H7 (cell line): ENCODE measurements at regions not wholly inside any gene's neighbourhood (a gene's known extent, or its start where the extent isn't known, plus 50 kb on each side); places are given as distances from the start of the nearest gene placed in this dataset.

Source experiments
- DNase-seq: peaks from one replicate; pipeline ENCODE4 v3.0.0; 2012
- H3K27me3 ChIP-seq: 2 replicates; pipeline ENCODE4 v1.6.0; 2011; ENCODE audit warnings: mild to moderate bottlenecking, low read length; ENCODE audit not compliant: control insufficient read depth, insufficient read depth
- H3K36me3 ChIP-seq: replicated peaks from 2 replicates; pipeline ENCODE4 v1.5.1; 2011; ENCODE audit warnings: low read length; ENCODE audit not compliant: control insufficient read depth, insufficient read depth
- H3K4me3 ChIP-seq: 2 replicates; pipeline ENCODE4 v1.5.1; 2011; ENCODE audit warnings: low read depth, mild to moderate bottlenecking, control low read depth, low read length, moderate library complexity; ENCODE audit not compliant: insufficient read depth

- no peaks in the 10 kb centered on the region for H3K36me3 ChIP-seq
- no peaks in the 10 kb centered on the region for H3K27me3 ChIP-seq
- DNase-seq, result no peak
- no peak overlapping the region for H3K4me3 ChIP-seq
Measured at GRCh38 chr21:23026878-23027277, 2028.7 kb downstream of the NCAM2 start.

GRCh38 chr21:23039846-23040245 is 2041.6 kb downstream of the NCAM2 start:
- no peaks in the 10 kb centered on the region for H3K36me3 ChIP-seq
- no peak for DNase-seq
- no peak overlapping the region for H3K4me3 ChIP-seq
- H3K27me3 ChIP-seq, result no peaks in the 10 kb centered on the region

- no peak for DNase-seq
- H3K36me3 ChIP-seq, result no peaks in the 10 kb centered on the region
- no peak overlapping the region for H3K4me3 ChIP-seq
- no peaks in the 10 kb centered on the region for H3K27me3 ChIP-seq
Measured at GRCh38 chr21:23045955-23046354, 2047.7 kb downstream of the NCAM2 start.

- no peaks in the 10 kb centered on the region for H3K36me3 ChIP-seq
- H3K4me3 ChIP-seq, result no peak overlapping the region
- H3K27me3 ChIP-seq, result no peaks in the 10 kb centered on the region
- no peak for DNase-seq
Measured at GRCh38 chr21:23067672-23068071, 2069.5 kb downstream of the NCAM2 start.

DNA sequence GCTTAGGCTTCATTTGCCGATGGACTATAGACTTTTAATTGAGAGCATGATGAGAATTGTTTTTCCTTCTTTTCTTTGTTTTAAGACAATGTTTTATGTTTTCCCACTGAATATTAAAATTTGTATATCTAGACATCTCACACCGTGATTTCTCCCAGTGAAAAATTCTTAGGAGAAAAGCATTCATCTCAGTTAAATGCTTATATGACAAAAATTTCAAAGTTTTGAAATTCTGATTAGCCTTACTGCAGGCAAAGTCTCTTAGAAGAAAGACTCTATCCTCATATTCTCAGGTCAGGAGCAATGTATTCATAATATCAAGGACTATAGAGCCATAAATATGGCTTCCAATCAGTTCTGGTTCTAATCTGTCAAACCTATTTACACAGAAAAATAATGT is 2085.0 kb downstream of the NCAM2 start:
- H3K27me3 ChIP-seq, result no peaks in the 10 kb centered on the region
- no peak for DNase-seq
- no peaks in the 10 kb centered on the region for H3K36me3 ChIP-seq
- no peak overlapping the region for H3K4me3 ChIP-seq

DNA sequence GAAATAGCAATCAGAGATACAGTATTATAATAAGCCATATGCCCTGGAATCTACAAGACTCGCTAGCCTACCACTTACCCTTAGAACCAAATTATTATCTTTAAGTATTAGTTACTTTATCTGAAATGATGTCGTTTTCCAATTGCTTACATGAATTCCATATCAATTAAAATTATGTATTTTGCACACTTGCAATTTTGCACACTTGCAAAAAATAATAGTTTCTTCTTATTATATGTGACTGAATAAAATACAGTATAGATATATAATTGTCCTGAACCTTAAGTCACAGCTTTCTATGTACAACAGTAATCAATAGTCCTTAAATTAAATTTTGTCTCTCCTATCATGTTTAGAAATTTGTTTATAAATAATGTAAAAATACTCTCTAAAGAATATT is 2095.1 kb downstream of the NCAM2 start:
- no peak overlapping the region for H3K4me3 ChIP-seq
- no peaks in the 10 kb centered on the region for H3K27me3 ChIP-seq
- no peaks in the 10 kb centered on the region for H3K36me3 ChIP-seq
- no peak for DNase-seq

- H3K4me3 ChIP-seq, result no peak overlapping the region
- H3K36me3 ChIP-seq, result no peaks in the 10 kb centered on the region
- no peaks in the 10 kb centered on the region for H3K27me3 ChIP-seq
- DNase-seq, result no peak
Measured at GRCh38 chr21:23099185-23099584, 2101.0 kb downstream of the NCAM2 start.

DNA sequence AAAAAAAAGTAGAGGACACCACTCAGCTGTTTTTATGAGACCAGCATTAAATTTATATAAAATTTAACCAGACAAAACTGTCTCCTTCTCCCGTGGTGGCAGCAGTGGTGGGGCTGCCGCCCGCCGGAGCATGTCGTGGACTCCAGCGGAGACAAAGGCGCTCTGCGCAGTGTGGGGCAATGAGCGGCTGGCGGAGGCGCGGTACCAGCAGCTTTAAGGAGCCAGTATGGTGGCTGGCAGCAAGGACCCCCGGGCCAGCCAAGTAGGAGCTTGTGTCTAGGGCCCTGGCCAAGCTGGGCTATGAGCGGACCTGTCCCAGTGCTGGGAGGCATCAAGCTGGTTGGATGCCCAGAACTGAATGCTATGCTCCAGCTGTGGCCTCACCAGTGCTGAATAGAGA is 2102.9 kb downstream of the NCAM2 start:
- no peak overlapping the region for H3K4me3 ChIP-seq
- H3K27me3 ChIP-seq, result no peaks in the 10 kb centered on the region
- DNase-seq, result no peak
- H3K36me3 ChIP-seq, result no peaks in the 10 kb centered on the region

DNA sequence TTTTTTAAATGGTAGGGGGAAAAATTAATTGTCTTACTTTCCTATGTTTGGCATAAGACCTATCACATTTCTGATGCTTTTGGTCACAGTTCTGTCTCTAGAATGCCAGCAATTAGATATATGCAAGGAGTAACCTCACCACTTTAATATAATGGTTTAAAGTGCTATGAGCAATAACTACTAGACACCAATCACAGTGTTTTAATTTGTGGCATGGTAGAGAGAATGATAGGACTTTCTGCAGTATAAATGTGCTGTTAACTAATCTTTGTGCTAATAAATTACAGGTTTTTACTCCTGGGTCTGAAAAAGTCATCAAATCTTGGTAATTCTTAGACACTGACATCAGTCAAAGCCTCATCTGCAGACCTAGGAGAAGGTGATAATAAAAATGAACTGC is 2110.3 kb downstream of the NCAM2 start:
- no peak for DNase-seq
- H3K36me3 ChIP-seq, result no peaks in the 10 kb centered on the region
- no peaks in the 10 kb centered on the region for H3K27me3 ChIP-seq
- H3K4me3 ChIP-seq, result no peak overlapping the region

DNA sequence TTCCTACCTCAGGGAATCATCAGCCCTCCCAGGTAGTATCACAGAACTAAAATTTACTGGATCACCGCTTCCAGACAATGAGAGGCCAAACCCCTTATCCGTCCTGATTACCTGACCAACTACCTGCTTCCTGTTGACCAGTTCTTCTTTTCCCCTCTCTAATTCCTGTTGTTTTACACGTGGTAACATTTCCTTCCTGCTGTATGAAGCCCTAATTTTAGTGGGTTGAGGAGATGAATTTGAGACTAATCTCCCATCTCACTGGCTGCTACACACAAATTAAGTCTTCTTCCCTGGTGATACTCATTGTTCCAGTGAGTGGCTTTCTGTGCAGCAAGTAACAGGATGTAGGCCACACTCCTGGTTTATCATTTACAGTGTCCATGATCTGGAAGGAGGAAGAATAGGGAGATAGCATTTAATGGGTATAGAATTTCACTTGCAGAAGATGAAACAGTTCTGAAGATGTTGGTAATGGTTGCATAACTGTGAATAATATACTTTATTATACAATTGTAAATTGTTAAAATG is 2112.9 kb downstream of the NCAM2 start:
- Histone ChIP-seq H3K4me3 (no peak overlapping the region), H3K27me3 (no peaks in the 10 kb centered on the region), H3K36me3 (no peaks in the 10 kb centered on the region)
- DNase-seq, result no peak

DNA sequence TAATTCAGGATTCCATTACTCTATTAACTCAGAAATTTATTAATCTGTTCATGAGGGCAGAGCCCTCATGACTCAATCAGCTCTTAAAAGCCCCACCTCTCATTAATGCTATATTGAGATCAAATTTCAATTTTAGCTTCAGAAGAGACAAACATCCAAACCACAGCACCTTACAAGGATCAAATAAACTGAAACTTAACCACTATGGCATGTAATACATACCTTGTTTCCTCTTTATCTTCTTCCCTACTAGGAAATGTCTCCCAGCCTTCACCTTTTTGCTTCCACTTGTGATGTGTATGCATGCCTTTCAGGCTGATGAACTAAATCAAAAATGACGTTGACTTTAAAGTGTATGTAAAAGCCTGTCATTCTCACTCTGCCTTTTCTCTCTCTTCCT is 2121.3 kb downstream of the NCAM2 start:
- DNase-seq, result no peak
- Histone ChIP-seq H3K36me3 (no peaks in the 10 kb centered on the region), H3K4me3 (no peak overlapping the region), H3K27me3 (no peaks in the 10 kb centered on the region)

DNA sequence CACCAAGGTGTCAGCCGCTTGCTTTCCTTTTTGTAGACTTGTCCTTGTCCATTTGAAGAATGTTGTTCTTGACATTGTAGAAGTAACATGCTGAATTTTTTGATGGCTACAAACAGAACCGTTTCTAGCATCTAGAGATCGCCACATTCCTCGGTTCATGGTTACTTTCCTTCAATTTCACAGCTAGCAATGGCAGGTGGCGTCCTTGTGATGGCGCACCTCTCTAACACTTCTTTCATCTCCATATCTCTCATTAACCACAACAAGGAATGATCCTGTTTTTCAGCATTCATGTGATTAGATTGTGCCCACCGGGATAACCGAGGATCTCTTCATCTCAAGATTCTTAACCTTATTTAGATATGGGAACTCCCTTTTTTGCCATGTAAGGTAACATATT is 2129.8 kb downstream of the NCAM2 start:
- Histone ChIP-seq H3K36me3 (no peaks in the 10 kb centered on the region), H3K27me3 (no peaks in the 10 kb centered on the region)
- DNase-seq, result no peak

DNA sequence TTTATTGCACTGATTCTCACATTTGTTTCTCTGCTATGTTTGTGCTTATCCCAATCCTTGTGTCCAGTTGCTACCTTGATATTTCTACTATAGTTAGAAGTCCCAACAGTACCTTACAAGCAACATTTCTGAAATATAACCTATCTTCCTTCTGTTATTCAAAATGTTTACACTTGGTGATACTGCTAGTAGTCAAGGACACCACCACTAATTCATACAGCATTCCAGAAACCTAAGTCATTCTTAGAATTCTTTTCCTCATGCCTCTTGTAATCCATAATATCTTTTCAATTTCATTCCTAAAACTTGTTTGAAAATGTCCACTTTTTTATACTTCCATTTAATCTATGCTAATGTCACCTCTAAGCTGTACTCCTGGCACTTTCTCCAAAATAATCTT is 2132.1 kb downstream of the NCAM2 start:
- Histone ChIP-seq H3K27me3 (no peaks in the 10 kb centered on the region), H3K36me3 (no peaks in the 10 kb centered on the region), H3K4me3 (no peak overlapping the region)
- no peak for DNase-seq

More for the DNA sequence above, 2129.8 kb downstream of the NCAM2 start:
- no peak overlapping the region for H3K4me3 ChIP-seq

- Histone ChIP-seq H3K27me3 (no peaks in the 10 kb centered on the region), H3K36me3 (no peaks in the 10 kb centered on the region), H3K4me3 (no peak overlapping the region)
- no peak for DNase-seq
Measured at GRCh38 chr21:23131177-23131576, 2133.0 kb downstream of the NCAM2 start.

DNA sequence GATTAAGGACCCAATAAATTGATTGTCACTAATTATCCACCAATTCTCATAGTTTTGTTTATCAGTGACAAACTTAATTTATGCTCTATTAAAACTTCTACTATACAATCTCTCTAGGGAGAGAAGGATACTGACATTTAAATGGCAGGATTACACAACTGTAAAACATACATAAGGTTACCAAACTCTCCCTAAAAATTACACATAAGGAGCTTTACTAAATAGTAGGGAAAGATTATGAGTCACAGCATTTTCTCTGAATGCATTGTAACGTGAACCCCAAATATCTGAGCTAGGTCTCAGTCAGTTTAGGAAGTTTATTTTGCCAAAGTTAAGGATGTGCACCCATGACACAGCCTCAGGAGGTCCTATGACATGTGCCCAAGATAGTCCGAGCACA is 2140.6 kb downstream of the NCAM2 start:
- Histone ChIP-seq H3K27me3 (no peaks in the 10 kb centered on the region), H3K36me3 (no peaks in the 10 kb centered on the region), H3K4me3 (no peak overlapping the region)
- DNase-seq, result no peak

DNA sequence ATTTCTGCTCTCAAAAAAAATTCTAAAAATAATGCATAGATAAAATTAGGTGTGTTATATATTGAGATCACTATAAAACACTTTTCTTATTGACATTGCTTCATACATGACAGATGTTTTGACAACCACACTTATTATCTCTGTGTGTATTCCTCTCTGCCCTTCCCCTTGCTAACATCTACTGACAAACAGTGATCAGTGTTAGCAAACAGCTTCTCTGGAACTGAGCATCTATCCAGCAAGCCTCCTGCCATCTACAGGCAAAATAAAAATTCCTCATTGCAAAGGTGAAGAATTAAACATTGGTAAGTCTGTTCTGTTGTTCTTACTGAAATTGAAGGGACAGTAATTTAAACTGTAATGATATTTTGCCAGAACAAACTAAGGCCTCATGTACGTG is 2153.9 kb downstream of the NCAM2 start:
- H3K4me3 ChIP-seq, result no peak overlapping the region
- no peaks in the 10 kb centered on the region for H3K36me3 ChIP-seq
- no peak for DNase-seq
- H3K27me3 ChIP-seq, result no peaks in the 10 kb centered on the region; the same call in 1 of the 2 replicates
